GM21367 (cell line): ENCODE measurements at regions not wholly inside any gene's neighbourhood (a gene's known extent, or its start where the extent isn't known, plus 50 kb on each side); places are given as distances from the start of the nearest gene placed in this dataset.

ENCODE experiments used
- ATAC-seq: cut with Tn5 transposase; IDR thresholded peaks from one replicate; pipeline ENCODE4 v1.9.1; 2021; ENCODE audit not compliant: unreplicated experiment

GRCh38 chr5:18091142-18091541, 456.9 kb downstream of the TAF11L14 start:
- ATAC-seq = no peak

- ATAC-seq = no peak
Observed at GRCh38 chr5:18091758-18092157, 457.5 kb downstream of the TAF11L14 start.

- ATAC-seq = no peak
Observed at GRCh38 chr5:18095061-18095460, 460.8 kb downstream of the TAF11L14 start.

- no peak for ATAC-seq
Observed at GRCh38 chr5:18097817-18098216, 463.6 kb downstream of the TAF11L14 start.

GRCh38 chr5:18098691-18099090, 464.4 kb downstream of the TAF11L14 start:
- no peak for ATAC-seq

- ATAC-seq = no peak
Observed at GRCh38 chr5:18099261-18099660, 465.0 kb downstream of the TAF11L14 start.

- no peak for ATAC-seq
Observed at GRCh38 chr5:18101532-18101931, 467.3 kb downstream of the TAF11L14 start.

GRCh38 chr5:18102733-18103132, 468.5 kb downstream of the TAF11L14 start:
- no peak for ATAC-seq

GRCh38 chr5:18105449-18105848, 471.2 kb downstream of the TAF11L14 start:
- no peak for ATAC-seq

GRCh38 chr5:18111906-18112465, 477.7 kb downstream of the TAF11L14 start:
- ATAC-seq = no peak

- no peak for ATAC-seq
Observed at GRCh38 chr5:18113721-18114120, 479.5 kb downstream of the TAF11L14 start.

GRCh38 chr5:18114151-18114757, 480.0 kb downstream of the TAF11L14 start:
- ATAC-seq = no peak

- ATAC-seq = no peak
Observed at GRCh38 chr5:18117968-18118367, 483.7 kb downstream of the TAF11L14 start.

GRCh38 chr5:18119156-18119785, 485.0 kb downstream of the TAF11L14 start:
- no peak for ATAC-seq

GRCh38 chr5:18141222-18141621, 507.0 kb downstream of the TAF11L14 start:
- ATAC-seq = no peak

GRCh38 chr5:18142831-18143230, 508.6 kb downstream of the TAF11L14 start:
- ATAC-seq = no peak

GRCh38 chr5:18152671-18153070, 518.4 kb downstream of the TAF11L14 start:
- ATAC-seq = no peak

- ATAC-seq = no peak
Observed at GRCh38 chr5:18158166-18158565, 523.9 kb downstream of the TAF11L14 start.

- ATAC-seq = no peak
Observed at GRCh38 chr5:18159331-18159730, 525.1 kb downstream of the TAF11L14 start.

GRCh38 chr5:18171684-18172083, 537.4 kb downstream of the TAF11L14 start:
- no peak for ATAC-seq

GRCh38 chr5:18179579-18179978, 545.3 kb downstream of the TAF11L14 start:
- ATAC-seq = no peak

GRCh38 chr5:18181575-18181974, 547.3 kb downstream of the TAF11L14 start:
- no peak for ATAC-seq

GRCh38 chr5:18195910-18196309, 561.6 kb downstream of the TAF11L14 start:
- ATAC-seq = no peak
